Daoy (cell line): ENCODE measurements at regions not wholly inside any gene's neighbourhood (a gene's known extent, or its start where the extent isn't known, plus 50 kb on each side); places are given as distances from the start of the nearest gene placed in this dataset.

Experiments
- DNase-seq: peaks from one replicate; pipeline ENCODE4 v3.0.0-alpha.2; 2015; ENCODE audit warnings: low read depth

DNA sequence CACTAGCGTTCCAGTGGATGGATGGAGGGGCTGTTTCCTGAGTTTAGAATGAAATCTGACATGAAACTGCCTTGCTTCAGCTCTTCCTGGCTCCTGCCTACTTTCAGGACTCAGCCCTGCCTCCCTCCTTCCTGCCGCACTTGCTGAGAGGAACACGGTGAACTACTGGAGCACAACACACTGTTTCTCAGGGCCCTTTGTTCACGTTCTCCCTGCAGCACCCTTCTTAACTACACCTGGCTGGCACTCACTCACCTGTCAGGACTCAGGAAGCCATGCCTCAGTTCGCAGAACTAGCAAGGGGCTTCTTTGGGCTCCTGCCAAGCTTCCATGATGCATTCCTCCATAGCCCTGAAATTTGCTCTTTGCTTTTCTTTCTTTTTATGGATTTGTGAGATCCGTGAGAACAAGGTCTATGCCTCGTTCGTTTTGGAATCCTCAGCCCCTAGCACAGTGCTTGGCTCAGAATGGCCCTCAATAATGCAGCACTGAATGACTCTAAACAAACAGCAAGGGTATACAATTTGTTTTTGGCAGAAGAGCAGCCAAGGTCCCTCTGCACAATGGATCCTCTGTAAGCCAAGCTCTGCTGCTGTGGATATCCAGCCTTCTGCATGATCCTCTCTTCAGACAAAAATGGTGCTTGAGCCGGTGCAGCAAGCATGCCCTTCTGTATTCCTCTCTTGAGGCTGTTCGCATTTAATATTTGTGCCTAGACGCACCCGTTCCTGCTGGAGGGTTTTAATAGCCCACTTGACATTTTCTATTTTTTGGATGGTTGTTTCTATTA lies 357.0 kb downstream of the TSN start:
- DNase-seq, result peak; percentile 11

DNA sequence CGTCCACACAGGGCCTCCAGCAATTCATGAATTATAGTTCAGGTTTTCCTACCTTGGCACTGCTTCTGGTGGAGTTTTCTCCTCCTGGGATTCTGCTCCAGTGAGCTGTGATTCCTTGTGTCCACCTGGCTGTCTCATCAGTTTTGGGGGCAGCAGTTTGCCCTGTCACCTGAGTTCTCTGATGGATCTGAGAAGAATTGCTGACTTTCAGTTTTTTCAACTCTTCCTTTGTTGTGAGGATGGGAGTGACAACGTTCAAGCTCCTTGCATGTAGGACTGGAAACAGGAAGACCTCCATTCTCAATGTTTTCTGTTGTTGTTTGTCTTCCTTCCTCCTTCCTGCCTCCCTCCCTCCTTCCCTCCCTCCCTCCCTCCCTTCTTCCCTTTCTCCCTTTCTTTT lies 359.0 kb downstream of the TSN start:
- DNase-seq, result no peak

- DNase-seq, result no peak
Observed at GRCh38 chr2:122117371-122117770, 361.9 kb downstream of the TSN start.

- DNase-seq, result no peak
Observed at GRCh38 chr2:122129399-122129798, 373.9 kb downstream of the TSN start.

DNA sequence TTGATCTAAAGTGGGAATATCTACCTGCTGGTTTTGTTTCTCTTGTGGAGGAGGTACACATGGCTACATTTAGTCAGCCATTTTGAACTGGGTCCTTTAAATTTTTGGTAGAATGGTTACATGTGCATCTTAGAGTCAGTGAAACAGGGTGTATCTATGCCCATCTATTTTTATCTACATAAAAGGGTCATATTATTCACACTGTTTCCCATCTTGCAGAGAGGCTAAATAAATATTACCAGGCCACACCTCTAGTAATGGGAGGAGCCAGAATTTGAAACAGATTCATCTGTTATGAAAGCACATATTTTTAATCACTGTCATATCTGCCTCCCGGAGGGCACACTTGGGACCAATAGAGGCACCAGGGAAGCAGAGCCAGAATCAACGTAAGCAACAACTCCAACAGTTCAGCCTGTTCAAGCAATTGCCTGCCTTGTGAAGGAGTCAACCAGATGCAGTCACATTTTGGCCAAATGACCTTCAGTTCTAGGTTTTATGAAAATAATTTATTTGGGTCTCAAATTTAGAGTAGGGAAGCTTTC lies 376.8 kb downstream of the TSN start:
- DNase-seq, result no peak

GRCh38 chr2:122135021-122135937 lies 379.8 kb downstream of the TSN start:
- no peak for DNase-seq

- peak; percentile 46 for DNase-seq
Observed at GRCh38 chr2:122136056-122136455, 380.6 kb downstream of the TSN start.

DNA sequence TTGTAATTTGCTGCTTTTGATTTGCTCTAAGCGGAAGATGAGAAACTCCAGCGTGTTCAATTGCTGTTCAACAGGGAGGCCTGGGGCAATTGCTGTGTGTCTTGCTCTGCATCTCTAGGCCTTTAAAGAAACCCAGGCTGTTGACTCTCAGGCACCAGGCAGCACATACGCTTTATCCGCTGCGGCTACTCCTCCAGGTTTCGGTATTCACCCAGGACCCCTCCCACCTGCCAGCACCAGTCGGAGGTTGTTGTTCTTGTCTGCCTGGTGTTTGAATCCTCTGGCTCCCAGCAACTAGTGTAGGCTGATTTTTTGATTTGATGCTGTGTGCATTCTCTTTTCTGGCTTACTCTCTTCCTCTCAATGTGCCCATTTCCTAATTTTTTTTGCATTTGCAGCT lies 383.1 kb downstream of the TSN start:
- DNase-seq, result no peak

GRCh38 chr2:122139739-122140420 lies 384.4 kb downstream of the TSN start:
- no peak for DNase-seq

- no peak for DNase-seq
Observed at GRCh38 chr2:122144884-122145283, 389.4 kb downstream of the TSN start.

DNA sequence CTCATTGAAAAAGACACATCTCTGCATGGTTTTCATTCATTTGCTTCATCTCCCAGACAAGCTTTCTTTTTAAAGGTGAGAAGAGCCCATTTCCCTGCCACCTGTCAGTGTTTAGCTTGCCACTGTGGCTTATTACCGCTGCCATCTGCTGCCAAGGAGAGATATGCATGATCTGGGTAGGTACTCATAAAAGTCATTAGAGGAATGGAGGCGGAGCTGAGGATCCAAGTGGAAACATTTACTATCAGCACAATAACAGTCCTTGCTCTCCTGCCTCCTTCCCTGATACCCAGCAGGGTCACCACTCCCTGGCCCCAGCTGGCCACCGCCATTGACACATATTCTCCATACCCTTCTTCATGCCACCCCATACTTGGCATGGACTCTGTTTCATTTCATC lies 390.4 kb downstream of the TSN start:
- DNase-seq, result no peak

GRCh38 chr2:122148128-122148767 lies 392.8 kb downstream of the TSN start:
- DNase-seq, result no peak

DNA sequence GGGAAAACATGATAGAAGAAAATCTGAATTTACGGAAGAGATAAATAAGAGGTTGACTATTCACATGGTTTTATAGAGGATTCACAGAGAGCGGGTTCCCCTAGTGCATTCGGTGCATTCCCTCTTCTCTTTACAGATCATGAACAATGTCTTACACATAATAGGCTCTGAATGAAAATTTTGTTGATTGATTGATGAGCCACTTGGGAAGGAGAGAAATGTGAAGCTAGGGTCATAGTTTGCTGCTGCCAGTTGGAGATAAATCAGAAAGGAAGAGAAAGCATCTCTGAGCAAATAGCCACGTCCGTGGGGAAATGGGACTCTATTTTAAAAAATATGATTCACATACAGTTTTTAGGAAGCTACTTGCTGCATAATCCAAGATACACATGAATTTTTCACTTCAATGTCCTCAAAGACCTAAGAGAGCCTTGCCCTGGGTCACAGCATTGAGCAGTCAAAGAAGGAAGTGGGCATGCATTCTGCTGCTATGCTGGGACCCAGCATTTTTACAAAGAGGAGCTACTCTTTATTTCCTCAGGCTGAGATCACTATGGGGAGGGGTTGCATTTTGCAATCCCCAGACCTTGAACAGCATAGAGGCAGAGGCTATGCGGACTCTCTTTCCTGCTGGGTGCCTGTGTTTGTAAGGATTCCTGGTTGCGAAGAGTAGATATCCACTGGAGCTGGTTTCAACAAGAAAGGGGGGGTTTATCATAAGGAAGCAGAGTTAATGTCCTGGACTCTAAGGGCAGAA lies 395.3 kb downstream of the TSN start:
- DNase-seq, result no peak

GRCh38 chr2:122152571-122152970 lies 397.1 kb downstream of the TSN start:
- DNase-seq, result no peak

DNA sequence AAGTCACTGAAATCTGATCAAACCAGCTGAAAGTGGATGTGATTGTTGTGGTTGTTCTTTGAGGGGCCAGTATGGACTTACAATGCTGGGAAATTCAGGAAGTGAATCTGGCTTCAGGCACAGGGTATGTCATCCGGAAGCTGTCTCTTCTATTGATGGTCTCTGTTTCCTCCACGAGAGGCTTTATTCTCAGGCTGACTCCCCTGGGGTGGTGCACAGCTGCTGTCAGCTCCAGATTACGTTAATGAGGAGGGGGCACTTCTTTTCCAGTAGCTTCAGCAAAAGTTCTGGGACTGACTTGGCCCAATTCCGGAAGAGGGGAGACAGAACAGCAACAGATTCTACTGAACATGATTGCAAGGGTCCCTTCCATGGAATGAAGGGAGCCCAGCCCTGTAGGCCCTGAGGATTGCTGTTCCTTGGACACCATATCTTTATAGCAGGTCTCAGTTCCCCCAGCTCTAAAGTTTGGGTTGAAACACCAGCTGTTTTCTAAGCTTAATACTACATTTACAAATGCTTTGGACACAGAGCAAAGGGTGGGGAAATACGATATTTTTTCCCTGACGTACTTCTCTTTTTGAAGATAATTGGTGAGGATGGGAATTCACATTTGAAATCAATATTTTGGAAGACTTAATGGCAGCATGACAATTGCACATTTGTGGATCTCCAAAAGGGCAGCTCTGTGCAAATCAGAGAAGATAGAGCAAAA lies 400.9 kb downstream of the TSN start:
- DNase-seq, result no peak

DNA sequence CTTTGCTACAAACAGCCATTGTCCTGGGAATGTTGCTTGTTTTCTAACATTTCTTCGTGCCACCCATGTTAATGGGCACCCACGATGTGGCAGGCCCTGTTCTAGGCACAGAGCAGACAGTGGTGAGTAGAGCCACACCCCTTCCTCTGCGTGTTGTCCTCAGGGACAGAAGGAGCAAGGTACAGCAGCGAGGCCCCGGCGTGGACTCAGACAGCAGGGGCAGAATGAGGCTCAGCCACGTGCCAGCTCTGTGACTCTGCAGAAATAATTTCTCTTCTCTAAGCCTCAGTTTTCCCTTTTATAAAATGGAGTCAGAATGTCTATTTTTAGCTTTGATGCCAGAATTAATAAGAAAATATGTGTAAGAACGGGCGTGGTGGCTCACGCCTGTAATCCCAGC lies 401.7 kb downstream of the TSN start:
- DNase-seq, result no peak

DNA sequence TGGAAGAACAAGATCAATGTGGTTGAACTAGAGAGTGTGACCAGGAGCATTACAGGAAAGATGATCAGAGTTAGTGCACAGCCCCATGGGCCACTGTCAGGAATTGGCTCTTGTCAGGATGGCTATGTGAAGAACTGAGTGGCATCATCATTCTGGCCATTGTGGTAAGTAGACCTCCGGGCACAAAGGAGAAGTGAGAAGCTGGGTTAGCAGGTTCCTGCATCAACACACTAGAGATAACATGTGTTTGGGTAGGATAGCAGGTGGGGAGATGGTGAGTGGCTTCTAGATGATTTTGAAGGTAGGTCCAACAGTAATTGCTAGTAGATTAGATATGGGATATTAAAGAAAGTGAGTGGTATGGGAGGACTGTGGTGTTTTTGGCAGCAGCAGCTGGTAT lies 408.2 kb downstream of the TSN start:
- DNase-seq, result no peak

DNA sequence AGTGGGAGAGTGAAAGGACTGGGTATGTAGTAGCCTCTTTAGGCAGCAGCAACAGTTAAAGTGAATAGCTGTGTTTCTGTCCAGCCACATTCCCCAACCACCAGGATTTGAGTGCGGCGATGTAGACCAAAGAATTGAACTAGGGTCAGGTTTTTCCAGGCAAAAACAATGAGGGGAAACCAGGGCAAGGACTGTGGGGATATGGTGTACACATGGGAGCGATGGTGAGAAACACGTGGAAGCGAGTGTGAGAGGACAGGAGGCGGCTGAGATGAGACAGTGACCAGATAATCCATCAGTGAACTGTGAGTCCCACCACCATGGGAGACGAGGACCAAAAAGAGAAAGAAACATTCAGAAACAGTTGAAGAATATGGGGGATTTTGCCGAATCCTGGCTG lies 409.5 kb downstream of the TSN start:
- no peak for DNase-seq

- no peak for DNase-seq
Observed at GRCh38 chr2:122166820-122167219, 411.4 kb downstream of the TSN start.

- DNase-seq, result peak; percentile 41
Observed at GRCh38 chr2:122167515-122167914, 412.1 kb downstream of the TSN start.
